Smooth muscle cell of the brain vasculature (primary cell): ENCODE measurements at regions not wholly inside any gene's neighbourhood (a gene's known extent, or its start where the extent isn't known, plus 50 kb on each side); places are given as distances from the start of the nearest gene placed in this dataset.
A peak's percentile ranks its signal among the peaks of the same experiment; 100 is the strongest.

Source experiments
- DNase-seq: peaks from one replicate; pipeline ENCODE4 v3.0.0-alpha.2; 2012; ENCODE audit warnings: low read depth, low spot score

- no peak for DNase-seq
These were observed 221.5 kb upstream of the TOPAZ1 start for GRCh38 chr3:44020143-44020542.

DNA sequence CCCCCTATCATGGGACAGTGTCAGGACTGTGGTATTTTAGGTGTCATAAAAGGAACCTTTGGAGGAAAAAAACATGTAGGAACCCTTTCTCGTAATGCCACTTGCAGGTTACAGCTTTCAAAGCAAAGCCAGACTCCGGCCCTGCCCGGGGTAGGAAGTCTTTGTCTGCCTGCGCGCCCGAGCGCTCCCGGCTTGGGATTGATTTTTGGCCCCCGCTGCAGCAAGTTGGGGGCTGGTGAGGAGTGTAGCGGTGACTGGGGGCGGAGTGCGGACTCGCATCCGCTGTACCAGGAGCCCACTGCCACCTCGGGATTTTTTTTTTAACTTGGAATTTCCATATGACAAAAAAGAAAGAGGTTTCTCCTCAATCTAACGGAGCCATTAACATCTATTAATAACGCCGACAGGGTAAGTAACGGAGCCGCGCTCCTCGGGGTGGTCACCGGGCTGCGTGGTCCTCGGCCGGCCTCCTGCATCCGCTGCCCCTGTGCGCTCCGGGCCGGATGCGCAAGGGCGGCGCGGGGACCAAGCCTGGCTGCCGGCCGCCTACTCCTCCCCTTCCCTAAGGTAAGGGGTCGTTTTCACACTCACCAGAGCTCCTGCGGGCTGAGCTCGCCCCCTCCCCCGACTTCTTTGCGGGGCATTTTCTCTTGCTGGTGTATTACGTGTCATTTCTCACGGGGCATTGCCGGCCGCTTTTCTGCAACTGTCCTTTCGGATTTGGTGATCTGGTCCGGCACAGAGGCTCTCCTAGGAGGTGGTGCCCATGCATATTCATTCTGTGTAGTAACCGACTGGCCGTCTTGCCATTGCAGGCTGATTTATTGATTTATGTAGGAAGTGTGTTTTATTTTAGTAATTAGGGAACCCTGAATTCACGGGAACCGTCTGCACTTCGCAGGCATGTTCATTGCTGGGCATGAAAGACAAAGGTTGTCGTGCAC, 219.8 kb upstream of the TOPAZ1 start:
- no peak for DNase-seq

DNA sequence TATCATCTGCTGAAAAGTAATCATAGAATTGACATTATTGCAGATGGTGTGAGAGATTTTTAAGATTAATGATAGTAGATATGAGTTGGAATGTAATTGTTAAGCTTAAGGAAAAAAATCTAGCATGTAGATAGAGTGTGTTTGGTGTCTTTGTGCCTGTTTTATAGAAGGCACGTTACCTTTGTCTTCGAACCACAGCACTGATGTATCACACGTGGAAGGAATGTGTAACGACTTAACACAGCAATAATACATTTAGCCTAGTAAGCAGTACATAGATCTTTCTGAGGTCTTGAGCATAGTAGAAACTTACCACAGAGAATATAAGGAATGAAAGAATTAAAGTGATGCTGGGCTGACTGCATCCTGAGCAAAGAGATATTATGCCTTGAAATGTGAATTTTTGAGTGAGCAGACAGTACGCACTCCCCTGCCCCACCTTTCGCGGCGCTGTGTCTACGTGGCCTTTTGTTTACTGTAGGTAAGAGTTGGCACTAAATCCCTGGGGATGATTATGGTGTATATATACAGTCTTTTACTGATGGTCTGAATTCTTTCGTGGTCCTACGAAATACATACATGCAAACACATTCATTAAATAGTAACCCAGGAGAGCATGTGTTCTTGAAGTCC, 217.6 kb upstream of the TOPAZ1 start:
- DNase-seq: no peak

GRCh38 chr3:44026220-44026865, 215.3 kb upstream of the TOPAZ1 start:
- no peak for DNase-seq

- no peak for DNase-seq
These were observed 212.6 kb upstream of the TOPAZ1 start for GRCh38 chr3:44029100-44029499.

GRCh38 chr3:44030285-44030684, 211.4 kb upstream of the TOPAZ1 start:
- DNase-seq: no peak

DNA sequence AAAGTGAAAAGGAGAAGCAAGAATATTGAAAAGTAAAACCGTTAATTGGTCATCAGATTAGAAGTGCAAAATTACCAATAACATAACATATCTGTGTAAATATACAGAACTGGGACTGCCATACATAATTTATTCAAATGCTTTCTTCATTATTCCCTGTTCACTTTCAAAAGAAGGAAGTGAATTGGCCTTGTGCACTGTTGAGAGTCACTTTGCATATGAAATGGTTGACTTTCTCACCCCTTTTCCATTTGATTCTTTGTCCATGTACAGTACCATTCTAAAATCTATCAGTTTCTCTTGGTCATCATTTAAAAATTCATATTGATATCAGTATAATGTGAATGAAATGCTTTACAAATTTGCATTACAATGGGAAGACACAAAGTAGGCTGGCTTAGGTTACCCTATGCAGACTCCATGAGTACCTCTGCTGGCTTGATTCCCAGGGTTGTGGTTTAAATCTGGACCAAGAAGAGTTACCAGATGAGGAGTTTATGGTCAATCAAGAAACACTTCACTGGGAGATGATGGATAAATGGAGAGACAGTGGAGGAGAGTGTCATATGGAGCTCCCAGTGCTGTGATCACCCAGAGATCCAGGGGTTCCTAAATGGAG, 210.9 kb upstream of the TOPAZ1 start:
- no peak for DNase-seq

GRCh38 chr3:44031387-44032380, 210.0 kb upstream of the TOPAZ1 start:
- no peak for DNase-seq

- DNase-seq: no peak
These were observed 209.2 kb upstream of the TOPAZ1 start for GRCh38 chr3:44032487-44032886.

DNA sequence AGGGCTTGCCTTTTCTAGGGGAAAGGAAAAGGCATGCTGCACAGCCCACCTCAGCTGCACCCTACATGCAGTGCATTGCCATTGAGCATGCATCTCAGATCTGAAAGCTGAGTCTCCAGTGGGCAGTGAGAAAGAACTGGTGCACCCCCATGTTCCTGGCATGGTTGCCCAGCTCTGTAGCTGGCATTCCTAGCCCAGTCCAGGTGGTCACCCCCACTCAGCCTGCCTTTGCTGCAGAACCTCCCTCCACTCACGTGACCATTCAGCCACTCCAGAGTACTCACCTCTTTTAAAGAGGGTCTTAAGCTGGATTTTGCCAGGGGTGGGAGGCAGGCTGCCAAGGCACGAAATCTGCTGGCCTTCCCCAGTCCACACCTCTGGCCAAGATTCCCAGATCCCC, 208.6 kb upstream of the TOPAZ1 start:
- no peak for DNase-seq

DNA sequence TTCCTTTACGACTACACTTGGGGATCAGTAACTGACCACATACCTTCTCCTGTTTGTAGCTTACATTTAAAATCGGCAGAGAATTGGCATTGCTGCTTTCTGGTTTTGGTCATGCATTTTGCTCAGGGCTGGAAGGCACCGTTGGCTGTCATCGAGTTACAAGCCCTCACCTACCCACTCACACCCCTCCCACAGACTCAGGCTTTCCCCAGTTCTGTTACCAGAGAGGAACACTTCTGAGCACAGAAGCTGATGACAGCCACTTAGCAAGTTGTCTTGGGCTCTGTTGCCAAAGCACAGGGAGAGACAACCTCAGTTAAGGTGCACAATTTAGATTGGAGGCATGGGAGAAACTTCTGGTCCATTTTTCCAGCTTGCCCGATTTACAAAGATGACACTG, 204.8 kb upstream of the TOPAZ1 start:
- no peak for DNase-seq

GRCh38 chr3:44039006-44039405, 202.7 kb upstream of the TOPAZ1 start:
- DNase-seq: no peak

DNA sequence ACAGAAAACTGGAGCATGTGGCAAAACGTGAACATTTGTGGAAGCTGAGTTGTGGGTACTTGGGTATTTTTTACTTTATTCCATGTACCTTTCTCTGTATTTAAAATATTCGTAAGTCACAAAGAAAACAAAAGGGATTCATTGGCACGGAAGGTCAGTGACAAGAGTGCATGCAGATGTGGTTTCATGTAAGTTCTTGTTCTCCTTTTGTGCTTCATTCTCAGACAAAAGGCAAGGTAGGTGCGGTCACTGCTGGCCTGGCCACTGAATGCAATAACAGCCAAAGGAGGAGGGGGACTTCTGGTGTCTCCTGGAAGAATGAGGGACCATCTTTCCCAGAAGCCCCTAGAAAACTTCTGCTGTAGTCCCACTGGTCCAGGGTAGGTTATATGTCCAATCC, 200.0 kb upstream of the TOPAZ1 start:
- no peak for DNase-seq

- no peak for DNase-seq
These were observed 198.9 kb upstream of the TOPAZ1 start for GRCh38 chr3:44042772-44043171.

DNA sequence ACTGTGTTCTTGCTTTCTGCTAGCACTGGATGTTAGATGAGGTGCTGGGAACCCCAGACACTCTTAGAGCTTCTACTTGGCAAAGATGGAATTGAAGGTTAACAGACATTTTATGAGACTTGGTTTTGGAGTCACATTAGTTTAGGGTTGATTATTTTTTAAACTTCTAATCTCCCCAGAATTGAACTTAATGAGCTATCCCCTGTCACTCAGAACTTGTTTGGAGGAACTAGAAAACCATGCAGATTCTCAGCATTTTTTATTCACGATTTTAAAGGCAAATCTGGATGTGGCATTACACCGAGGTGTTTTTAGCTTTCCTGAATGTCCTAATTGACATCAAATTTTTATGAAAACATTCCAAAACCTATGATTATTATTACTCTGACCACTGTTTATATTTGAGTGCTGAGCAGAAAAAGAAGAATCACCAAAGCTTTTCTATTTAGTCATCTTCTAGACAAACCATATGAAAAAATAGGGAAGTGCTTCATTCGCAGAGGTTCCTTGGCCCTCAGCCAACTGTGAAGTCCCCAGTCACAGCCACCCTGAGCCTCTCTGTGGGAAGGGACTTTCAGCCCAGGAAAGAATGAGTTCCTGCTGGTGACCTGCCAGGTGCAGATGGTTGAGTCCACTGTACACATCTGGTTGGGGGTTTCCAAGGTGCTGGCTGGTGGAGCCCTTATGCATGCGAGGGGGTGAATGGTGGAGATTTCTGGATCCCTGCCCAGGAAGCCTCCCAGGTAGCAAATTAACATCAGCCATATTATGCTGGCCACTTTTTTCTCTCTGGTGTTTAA, 196.0 kb upstream of the TOPAZ1 start:
- peak; percentile 59 for DNase-seq

GRCh38 chr3:44047796-44048195, 193.9 kb upstream of the TOPAZ1 start:
- no peak for DNase-seq

DNA sequence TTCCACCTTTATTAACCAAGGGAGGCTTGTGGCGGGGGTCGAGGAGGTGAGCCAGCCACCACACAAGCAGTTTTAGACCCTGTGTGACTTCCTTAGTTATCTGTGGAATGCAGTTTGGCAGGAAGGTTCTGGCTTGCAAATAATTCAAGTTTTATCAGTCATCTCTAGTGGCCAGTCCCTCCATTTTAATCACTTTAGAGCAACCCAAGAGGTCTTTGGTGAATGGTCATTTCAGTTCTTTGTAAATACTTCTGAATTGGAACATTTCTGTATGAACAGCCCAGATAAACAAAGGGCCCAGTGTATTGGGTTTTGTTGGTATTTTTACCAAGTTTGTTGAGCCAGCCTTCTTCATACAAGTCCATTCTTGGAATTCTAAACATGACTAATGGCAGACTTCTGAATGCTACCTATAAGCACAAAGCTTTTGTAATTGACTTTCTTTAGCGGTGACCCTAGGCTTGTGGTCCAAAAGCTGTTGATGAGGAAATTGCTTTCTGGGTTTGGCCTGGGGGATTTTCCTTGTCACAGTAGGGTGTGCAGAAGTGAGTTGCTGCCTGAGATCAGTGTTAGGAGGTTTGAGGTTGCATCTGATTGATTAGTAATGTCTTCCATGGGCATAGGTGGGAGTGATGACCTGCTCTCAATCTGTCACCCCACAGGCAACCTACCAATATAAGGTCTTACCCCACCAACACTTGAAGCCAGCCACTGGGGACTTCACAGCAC, 193.3 kb upstream of the TOPAZ1 start:
- DNase-seq: no peak

DNA sequence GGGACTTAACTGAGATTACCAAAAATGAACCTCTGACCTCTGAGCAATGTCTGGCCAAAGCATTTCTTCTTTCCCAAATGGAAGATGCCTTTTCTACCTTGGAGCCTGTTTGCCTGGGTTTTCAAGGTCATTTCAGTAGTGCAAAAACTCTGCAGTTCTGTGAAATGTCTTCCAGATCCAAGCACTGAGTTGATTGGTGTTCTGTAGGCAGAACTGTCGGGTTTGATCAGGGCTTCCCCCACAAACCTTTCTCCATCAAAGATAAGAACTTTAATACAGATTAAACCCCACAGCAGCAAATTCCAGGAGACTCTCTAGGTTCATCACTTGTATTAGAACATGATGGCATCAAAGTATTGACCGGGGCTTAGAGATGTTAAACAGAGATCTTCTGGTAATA, 192.7 kb upstream of the TOPAZ1 start:
- DNase-seq: no peak

DNA sequence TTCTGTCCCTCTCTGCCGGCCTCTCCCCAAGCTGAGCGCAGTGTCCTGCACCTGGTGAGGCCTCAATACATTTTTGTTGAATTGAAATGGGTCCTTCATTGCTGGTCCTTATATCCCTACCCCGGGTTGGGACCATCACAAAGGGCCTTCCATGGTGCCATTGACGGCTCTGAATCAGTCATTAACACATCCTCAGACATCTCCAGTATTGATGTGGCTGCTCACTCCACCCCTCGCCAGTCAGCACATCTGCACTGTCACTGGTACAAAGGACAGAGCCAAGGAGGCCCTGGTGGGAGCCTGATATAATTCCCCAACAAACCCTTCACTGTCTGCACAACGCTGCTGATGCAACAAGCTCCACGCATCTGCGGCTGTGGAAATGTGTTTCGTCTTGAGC, 191.6 kb upstream of the TOPAZ1 start:
- no peak for DNase-seq
